ENCODE measurements at regions not wholly inside any gene's neighbourhood (a gene's known extent, or its start where the extent isn't known, plus 50 kb on each side); places are given as distances from the start of the nearest gene placed in this dataset.

DNA sequence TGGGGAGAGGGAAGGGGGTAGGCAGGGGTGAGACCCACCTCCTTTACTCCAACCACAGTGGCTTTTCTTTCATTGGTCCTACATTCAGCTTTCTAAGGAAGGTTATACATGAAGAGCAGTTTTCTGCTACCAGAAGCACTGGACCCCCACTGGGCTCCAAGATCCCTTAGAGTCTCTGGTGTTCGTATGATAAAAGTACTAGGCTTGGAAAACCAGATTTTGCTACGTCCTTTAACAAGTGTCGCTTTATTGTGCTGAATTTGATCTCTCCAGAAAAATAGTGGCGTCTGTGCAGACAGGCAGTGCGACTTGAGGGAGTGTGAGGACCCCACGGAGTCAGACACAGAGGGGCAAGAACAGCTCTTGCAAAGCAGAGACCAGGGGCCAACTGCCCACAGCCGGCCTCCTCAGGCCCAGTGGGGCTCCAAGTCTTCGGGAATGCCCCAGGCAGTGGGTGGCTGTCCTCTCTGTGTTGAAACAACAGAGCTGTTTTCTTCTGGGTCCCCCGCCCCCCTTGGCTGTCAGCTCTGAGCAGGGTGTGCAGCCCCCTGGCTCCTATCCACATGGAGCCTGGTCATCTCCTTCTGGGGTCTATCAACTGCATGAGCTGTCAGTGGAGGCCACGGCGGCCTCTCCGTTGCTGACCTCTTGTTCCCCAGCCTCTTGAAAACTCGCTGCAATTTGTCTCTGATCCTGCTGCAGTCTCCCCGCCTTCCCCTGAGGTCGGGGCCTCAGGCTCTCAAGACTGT lies 333.2 kb downstream of the RPS24 start:
- Histone ChIP-seq H3K9me3 (ENCODE audit: control insufficient read depth in 4 of 4, insufficient read depth in 3 of 4, low read length in 3 of 4) (peaks cover 0 to 2% (median 0%) of the 10 kb centered on the region in 4 donors), H3K9ac (ENCODE audit: insufficient read depth in 1 of 2, low read length in 2 of 2) (no peak overlapping the region), H3K36me3 (ENCODE audit: control insufficient read depth in 4 of 4, insufficient read depth in 4 of 4, low read length in 4 of 4) (no peaks in the 10 kb centered on the region), H3K4me1 (ENCODE audit: control insufficient read depth in 5 of 5, insufficient read depth in 5 of 5, low read length in 5 of 5) (peaks cover 0 to 73% (median 17%) of the 10 kb centered on the region in 5 donors), H3K27ac (ENCODE audit: low read depth in 1 of 2, low read length in 1 of 2) (no peak overlapping the region), H3K4me3 (no peak overlapping the region), H3K27me3 (ENCODE audit: control insufficient read depth in 3 of 3, insufficient read depth in 3 of 3, low read length in 2 of 3) (no peaks in the 10 kb centered on the region)
- peak; percentile 90 to 97 (median 95) for DNase-seq
- TF ChIP-seq, protein P1, sequence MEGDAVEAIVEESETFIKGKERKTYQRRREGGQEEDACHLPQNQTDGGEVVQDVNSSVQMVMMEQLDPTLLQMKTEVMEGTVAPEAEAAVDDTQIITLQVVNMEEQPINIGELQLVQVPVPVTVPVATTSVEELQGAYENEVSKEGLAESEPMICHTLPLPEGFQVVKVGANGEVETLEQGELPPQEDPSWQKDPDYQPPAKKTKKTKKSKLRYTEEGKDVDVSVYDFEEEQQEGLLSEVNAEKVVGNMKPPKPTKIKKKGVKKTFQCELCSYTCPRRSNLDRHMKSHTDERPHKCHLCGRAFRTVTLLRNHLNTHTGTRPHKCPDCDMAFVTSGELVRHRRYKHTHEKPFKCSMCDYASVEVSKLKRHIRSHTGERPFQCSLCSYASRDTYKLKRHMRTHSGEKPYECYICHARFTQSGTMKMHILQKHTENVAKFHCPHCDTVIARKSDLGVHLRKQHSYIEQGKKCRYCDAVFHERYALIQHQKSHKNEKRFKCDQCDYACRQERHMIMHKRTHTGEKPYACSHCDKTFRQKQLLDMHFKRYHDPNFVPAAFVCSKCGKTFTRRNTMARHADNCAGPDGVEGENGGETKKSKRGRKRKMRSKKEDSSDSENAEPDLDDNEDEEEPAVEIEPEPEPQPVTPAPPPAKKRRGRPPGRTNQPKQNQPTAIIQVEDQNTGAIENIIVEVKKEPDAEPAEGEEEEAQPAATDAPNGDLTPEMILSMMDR (IDR thresholded peaks at IDR 0.05; ENCODE audit: control extremely low read depth, extremely low read depth): no peak
- 77 to 84% methylated on average over 15 of the region's 15 CpGs for WGBS, 2 donors
- no peak for ATAC-seq (ENCODE audit: insufficient read depth, low FRiP score)

DNA sequence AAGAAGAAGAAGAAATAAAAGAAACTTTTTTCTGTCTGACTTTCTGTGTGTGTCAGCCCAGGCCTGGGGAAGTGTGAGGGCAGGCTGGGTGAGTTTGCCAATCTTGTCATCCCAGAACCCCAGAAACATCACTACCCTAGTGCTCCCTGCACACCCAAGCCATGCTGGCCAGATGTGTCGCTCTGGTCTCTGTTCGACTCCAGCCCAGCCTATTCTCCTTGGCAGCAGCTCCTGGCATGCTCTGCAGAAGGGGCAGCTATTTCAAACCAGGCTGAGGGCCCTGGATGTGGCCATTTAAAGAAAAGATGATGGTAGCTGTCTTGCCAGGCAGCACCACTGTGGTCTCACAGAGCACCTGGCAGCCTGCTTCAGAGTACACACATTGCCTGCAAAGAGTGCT lies 334.1 kb downstream of the RPS24 start:
- Histone ChIP-seq H3K9ac (ENCODE audit: insufficient read depth in 1 of 2, low read length in 2 of 2) (no peak overlapping the region), H3K27ac (ENCODE audit: low read depth in 1 of 2, low read length in 1 of 2) (no peak overlapping the region), H3K27me3 (ENCODE audit: control insufficient read depth in 3 of 3, insufficient read depth in 3 of 3, low read length in 2 of 3) (no peaks in the 10 kb centered on the region), H3K9me3 (ENCODE audit: control insufficient read depth in 4 of 4, insufficient read depth in 3 of 4, low read length in 3 of 4) (peaks cover 0 to 2% (median 0%) of the 10 kb centered on the region in 4 donors), H3K4me3 (no peak overlapping the region), H3K36me3 (ENCODE audit: control insufficient read depth in 4 of 4, insufficient read depth in 4 of 4, low read length in 4 of 4) (no peaks in the 10 kb centered on the region), H3K4me1 (ENCODE audit: control insufficient read depth in 5 of 5, insufficient read depth in 5 of 5, low read length in 5 of 5) (peaks cover 0 to 70% (median 17%) of the 10 kb centered on the region in 5 donors)
- DNase-seq (peak in 1 of 3 donors; percentile 32), ATAC-seq (ENCODE audit: insufficient read depth, low FRiP score) (no peak)
- 62 to 76% methylated on average over 2 of the region's 2 CpGs for WGBS, 2 donors
- TF ChIP-seq, protein P1 (IDR thresholded peaks at IDR 0.05; ENCODE audit: control extremely low read depth, extremely low read depth): no peak

DNA sequence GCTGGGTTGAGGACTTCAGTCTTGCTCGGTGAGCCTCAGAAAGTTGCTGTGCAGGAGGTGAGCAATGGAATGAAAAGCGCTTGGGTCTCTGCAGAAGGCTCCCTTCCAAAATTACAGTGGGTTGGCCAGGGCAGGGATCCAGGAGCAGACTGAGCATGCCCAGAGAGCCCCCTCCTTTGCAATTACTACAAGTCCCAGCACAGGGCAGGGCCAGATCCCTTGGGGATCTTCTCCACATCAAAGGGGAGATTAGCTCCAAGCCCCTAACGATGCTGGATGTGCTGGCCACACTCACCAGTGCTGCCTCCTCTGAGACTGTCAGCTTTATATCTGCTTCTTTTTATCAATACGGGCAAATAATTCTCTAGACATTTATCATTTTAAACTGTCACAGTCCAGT lies 337.5 kb downstream of the RPS24 start:
- peaks cover 0 to 59% (median 17%) of the 10 kb centered on the region in 5 donors for H3K4me1 ChIP-seq (ENCODE audit: control insufficient read depth in 5 of 5, insufficient read depth in 5 of 5, low read length in 5 of 5)
- TF ChIP-seq, protein P1 (IDR thresholded peaks at IDR 0.05; ENCODE audit: control extremely low read depth, extremely low read depth): no peak
- H3K9ac ChIP-seq (ENCODE audit: insufficient read depth in 1 of 2, low read length in 2 of 2): no peak overlapping the region
- 66 to 73% methylated on average over 4 of the region's 4 CpGs for WGBS, 2 donors
- ATAC-seq (ENCODE audit: insufficient read depth, low FRiP score) (no peak), DNase-seq (peak; percentile 76 to 87 (median 79))
- H3K4me3 ChIP-seq: no peak overlapping the region
- peaks cover 0 to 2% (median 0%) of the 10 kb centered on the region in 4 donors for H3K9me3 ChIP-seq (ENCODE audit: control insufficient read depth in 4 of 4, insufficient read depth in 3 of 4, low read length in 3 of 4)
- no peak overlapping the region for H3K27ac ChIP-seq (ENCODE audit: low read depth in 1 of 2, low read length in 1 of 2)
- H3K36me3 ChIP-seq (ENCODE audit: control insufficient read depth in 4 of 4, insufficient read depth in 4 of 4, low read length in 4 of 4): no peaks in the 10 kb centered on the region
- no peaks in the 10 kb centered on the region for H3K27me3 ChIP-seq (ENCODE audit: control insufficient read depth in 3 of 3, insufficient read depth in 3 of 3, low read length in 2 of 3)

Measured in lung (tissue), 11 donors.